Smooth muscle cell (in vitro differentiated cells): ENCODE measurements at regions not wholly inside any gene's neighbourhood (a gene's known extent, or its start where the extent isn't known, plus 50 kb on each side); places are given as distances from the start of the nearest gene placed in this dataset.
"Not testable (repeated sequence)": the region's sequence is repeated elsewhere in the genome, so short reads cannot be mapped to it uniquely, and the experiment has no call there.

Source experiments
- DNase-seq: peaks from one replicate; lab custom pipeline; 2025; ENCODE audit not compliant: unreplicated experiment; lab: John Stamatoyannopoulos, UW
- H2AFZ ChIP-seq: fragments of 200-600 bp; sonication (generic); 2 replicates; pipeline ENCODE4 v1.6.0; 2016; ENCODE audit warnings: antibody characterized with exemption, low read depth, mild to moderate bottlenecking
- H3F3A ChIP-seq: fragments of 200-600 bp; sonication (generic); 2 replicates; pipeline ENCODE4 v1.6.0; 2017; ENCODE audit warnings: antibody characterized with exemption, low read depth
- H3K27ac ChIP-seq: fragments of 200-600 bp; sonication (generic); 2 replicates; pipeline ENCODE4 v1.5.1; 2016; ENCODE audit warnings: low read depth, mild to moderate bottlenecking
- H3K27me3 ChIP-seq: fragments of 200-600 bp; sonication (generic); 2 replicates; pipeline ENCODE4 v1.6.1; 2016; ENCODE audit warnings: low read depth, mild to moderate bottlenecking
- H3K36me3 ChIP-seq: fragments of 200-600 bp; sonication (generic); 2 replicates; pipeline ENCODE4 v1.5.1; 2016; ENCODE audit warnings: low read depth
- H3K4me1 ChIP-seq: fragments of 200-600 bp; sonication (generic); 2 replicates; pipeline ENCODE4 v1.5.1; 2016; ENCODE audit warnings: low read depth
- H3K4me2 ChIP-seq: fragments of 200-600 bp; sonication (generic); 2 replicates; pipeline ENCODE4 v1.6.0; 2016; ENCODE audit warnings: mild to moderate bottlenecking
- H3K4me3 ChIP-seq: fragments of 200-600 bp; sonication (generic); 2 replicates; pipeline ENCODE4 v1.5.1; 2016; ENCODE audit warnings: mild to moderate bottlenecking
- H3K79me2 ChIP-seq: fragments of 200-600 bp; sonication (generic); 2 replicates; pipeline ENCODE4 v1.6.0; 2016; ENCODE audit warnings: low read depth, mild to moderate bottlenecking
- H3K9ac ChIP-seq: fragments of 200-600 bp; sonication (generic); 2 replicates; pipeline ENCODE4 v1.6.0; 2016; ENCODE audit warnings: low read depth
- H3K9me3 ChIP-seq: fragments of 200-600 bp; sonication (generic); replicated peaks from 2 replicates; pipeline ENCODE4 v1.5.1; 2016; ENCODE audit warnings: low read depth
- H4K20me1 ChIP-seq: fragments of 200-600 bp; sonication (generic); 2 replicates; pipeline ENCODE4 v1.6.0; 2016; ENCODE audit warnings: low read depth
- WGBS: methylation state at CpG from one replicate; pipeline ENCODE4 v1.1.7; 2016; ENCODE audit warnings: low lambda C conversion rate; 5-methylcytosine and 5-hydroxymethylcytosine counted together
- TF ChIP-seq, protein P1 (sequence below): fragments of 200-600 bp; sonication (generic); IDR thresholded peaks from 2 replicates; pipeline ENCODE4 v1.5.1; 2017; ENCODE audit warnings: borderline replicate concordance, mild to moderate bottlenecking, antibody characterized with exemption; ENCODE audit not compliant: insufficient read depth, poor library complexity, severe bottlenecking

DNA sequence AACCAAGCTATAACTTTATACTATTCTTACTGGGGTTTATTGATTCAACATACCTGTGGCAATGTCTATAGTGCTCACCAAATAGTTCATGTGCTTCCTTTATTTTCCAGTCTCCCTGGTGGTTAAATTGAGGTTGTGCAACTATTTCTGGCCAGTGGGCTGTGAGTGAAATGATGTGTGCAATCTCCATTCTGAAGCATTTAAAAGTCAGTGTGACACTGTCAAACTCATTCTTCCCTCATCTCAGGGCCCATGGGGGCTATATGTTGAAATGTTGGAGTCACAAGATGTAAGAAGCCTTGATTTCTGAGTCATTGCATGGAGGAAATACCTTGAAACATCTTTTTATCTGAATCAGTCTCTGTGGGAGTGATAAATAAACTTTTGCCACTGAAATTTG, 414.3 kb upstream of the RPS6KA3 start:
- no peak for DNase-seq
- no peaks in the 10 kb centered on the region for H3K27me3 ChIP-seq
- no peak overlapping the region for H3K4me2 ChIP-seq
- no peaks in the 10 kb centered on the region for H3K79me2 ChIP-seq
- H3K4me3 ChIP-seq = no peak overlapping the region
- H3K4me1 ChIP-seq = no peaks in the 10 kb centered on the region
- no peaks in the 10 kb centered on the region for H3F3A ChIP-seq
- H4K20me1 ChIP-seq = no peaks in the 10 kb centered on the region
- no peak overlapping the region for H3K27ac ChIP-seq
- H2AFZ ChIP-seq = no peak overlapping the region
- no peaks in the 10 kb centered on the region for H3K36me3 ChIP-seq
- no peaks in the 10 kb centered on the region for H3K9me3 ChIP-seq
- TF ChIP-seq, protein P1, sequence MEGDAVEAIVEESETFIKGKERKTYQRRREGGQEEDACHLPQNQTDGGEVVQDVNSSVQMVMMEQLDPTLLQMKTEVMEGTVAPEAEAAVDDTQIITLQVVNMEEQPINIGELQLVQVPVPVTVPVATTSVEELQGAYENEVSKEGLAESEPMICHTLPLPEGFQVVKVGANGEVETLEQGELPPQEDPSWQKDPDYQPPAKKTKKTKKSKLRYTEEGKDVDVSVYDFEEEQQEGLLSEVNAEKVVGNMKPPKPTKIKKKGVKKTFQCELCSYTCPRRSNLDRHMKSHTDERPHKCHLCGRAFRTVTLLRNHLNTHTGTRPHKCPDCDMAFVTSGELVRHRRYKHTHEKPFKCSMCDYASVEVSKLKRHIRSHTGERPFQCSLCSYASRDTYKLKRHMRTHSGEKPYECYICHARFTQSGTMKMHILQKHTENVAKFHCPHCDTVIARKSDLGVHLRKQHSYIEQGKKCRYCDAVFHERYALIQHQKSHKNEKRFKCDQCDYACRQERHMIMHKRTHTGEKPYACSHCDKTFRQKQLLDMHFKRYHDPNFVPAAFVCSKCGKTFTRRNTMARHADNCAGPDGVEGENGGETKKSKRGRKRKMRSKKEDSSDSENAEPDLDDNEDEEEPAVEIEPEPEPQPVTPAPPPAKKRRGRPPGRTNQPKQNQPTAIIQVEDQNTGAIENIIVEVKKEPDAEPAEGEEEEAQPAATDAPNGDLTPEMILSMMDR = no peak
- no peak overlapping the region for H3K9ac ChIP-seq

DNA sequence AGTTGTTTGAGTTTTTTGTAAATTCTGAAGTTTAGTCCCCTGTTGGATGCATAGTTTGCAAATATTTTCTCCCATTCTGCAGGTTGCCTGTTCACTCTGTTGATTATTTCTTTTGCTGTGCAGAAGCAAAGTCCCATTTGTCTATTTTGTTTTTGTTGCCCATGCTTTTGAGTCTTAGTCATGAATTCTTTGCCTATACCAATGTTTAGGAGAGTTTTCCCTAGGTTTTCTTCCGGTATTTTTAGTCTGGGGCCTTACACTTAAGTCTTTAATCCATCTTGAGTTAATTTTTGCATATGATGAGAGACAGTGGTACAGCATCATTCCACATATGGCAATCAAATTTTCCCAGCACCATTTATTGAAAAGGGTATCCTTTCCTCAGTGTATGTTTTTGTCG, 405.8 kb upstream of the RPS6KA3 start:
- Histone ChIP-seq H3K4me1 (no peaks in the 10 kb centered on the region), H3F3A (no peaks in the 10 kb centered on the region), H3K36me3 (no peaks in the 10 kb centered on the region), H3K4me3 (no peak overlapping the region), H3K27ac (no peak overlapping the region), H3K27me3 (no peaks in the 10 kb centered on the region), H4K20me1 (no peaks in the 10 kb centered on the region), H3K4me2 (no peak overlapping the region), H2AFZ (no peak overlapping the region), H3K79me2 (no peaks in the 10 kb centered on the region), H3K9ac (no peak overlapping the region), H3K9me3 (no peaks in the 10 kb centered on the region)
- DNase-seq = no peak
- TF ChIP-seq, protein P1 = no peak
- 63% methylated on average over 2 of the region's 2 CpGs for WGBS

- H2AFZ ChIP-seq, H3K9ac ChIP-seq, H4K20me1 ChIP-seq, H3K4me2 ChIP-seq, H3K9me3 ChIP-seq, H3K4me3 ChIP-seq, H3F3A ChIP-seq, H3K4me1 ChIP-seq, H3K36me3 ChIP-seq, H3K27me3 ChIP-seq, DNase-seq, H3K79me2 ChIP-seq, H3K27ac ChIP-seq: not testable (repeated sequence)
- 43% methylated on average over 3 of the region's 3 CpGs for WGBS
These were observed 405.0 kb upstream of the RPS6KA3 start for GRCh38 chrX:20671746-20672145.

- TF ChIP-seq, protein P1 = no peak
- H3K79me2 ChIP-seq = no peaks in the 10 kb centered on the region
- H3K9me3 ChIP-seq = no peaks in the 10 kb centered on the region
- H3K4me3 ChIP-seq = no peak overlapping the region
- H3K36me3 ChIP-seq = no peaks in the 10 kb centered on the region
- H3K27me3 ChIP-seq = no peaks in the 10 kb centered on the region
- DNase-seq = no peak
- H3K4me2 ChIP-seq = no peak overlapping the region
- no peak overlapping the region for H3K9ac ChIP-seq
- H4K20me1 ChIP-seq = no peaks in the 10 kb centered on the region
- no peaks in the 10 kb centered on the region for H3F3A ChIP-seq
- no peak overlapping the region for H2AFZ ChIP-seq
- peaks cover 6% of the 10 kb centered on the region for H3K4me1 ChIP-seq
- no peak overlapping the region for H3K27ac ChIP-seq
- WGBS = 88% methylated on average over 3 of the region's 3 CpGs
These were observed 403.9 kb upstream of the RPS6KA3 start for GRCh38 chrX:20670611-20671010.
